Esophagus squamous epithelium (tissue), 4 donors: ENCODE measurements at regions not wholly inside any gene's neighbourhood (a gene's known extent, or its start where the extent isn't known, plus 50 kb on each side); places are given as distances from the start of the nearest gene placed in this dataset.

ENCODE experiments used
- POLR2A ChIP-seq, 4 donors: fragments of 450-650 bp; IDR thresholded peaks; one replicate each; pipeline ENCODE4 v1.6.1; 2017; ENCODE audit warnings: antibody characterized with exemption in 4 of 4, mild to moderate bottlenecking in 4 of 4, moderate library complexity in 3 of 4
- TF ChIP-seq, protein P1 (sequence below), 6 experiments: fragments of 450-650 bp in 4 of 6; fragments of 200-600 bp in 2 of 6; sonication (generic) in 2 of 6; IDR thresholded peaks; one replicate each; pipeline ENCODE4 v1.5.1; 2016 to 2019; ENCODE audit warnings: antibody characterized with exemption in 6 of 6, mild to moderate bottlenecking in 4 of 6, moderate library complexity in 4 of 6

GRCh38 chr4:53734584-53735353, 143.5 kb upstream of the LNX1 start:
- no peak for TF ChIP-seq POLR2A (IDR thresholded peaks at IDR 0.05)
- TF ChIP-seq, protein P1, sequence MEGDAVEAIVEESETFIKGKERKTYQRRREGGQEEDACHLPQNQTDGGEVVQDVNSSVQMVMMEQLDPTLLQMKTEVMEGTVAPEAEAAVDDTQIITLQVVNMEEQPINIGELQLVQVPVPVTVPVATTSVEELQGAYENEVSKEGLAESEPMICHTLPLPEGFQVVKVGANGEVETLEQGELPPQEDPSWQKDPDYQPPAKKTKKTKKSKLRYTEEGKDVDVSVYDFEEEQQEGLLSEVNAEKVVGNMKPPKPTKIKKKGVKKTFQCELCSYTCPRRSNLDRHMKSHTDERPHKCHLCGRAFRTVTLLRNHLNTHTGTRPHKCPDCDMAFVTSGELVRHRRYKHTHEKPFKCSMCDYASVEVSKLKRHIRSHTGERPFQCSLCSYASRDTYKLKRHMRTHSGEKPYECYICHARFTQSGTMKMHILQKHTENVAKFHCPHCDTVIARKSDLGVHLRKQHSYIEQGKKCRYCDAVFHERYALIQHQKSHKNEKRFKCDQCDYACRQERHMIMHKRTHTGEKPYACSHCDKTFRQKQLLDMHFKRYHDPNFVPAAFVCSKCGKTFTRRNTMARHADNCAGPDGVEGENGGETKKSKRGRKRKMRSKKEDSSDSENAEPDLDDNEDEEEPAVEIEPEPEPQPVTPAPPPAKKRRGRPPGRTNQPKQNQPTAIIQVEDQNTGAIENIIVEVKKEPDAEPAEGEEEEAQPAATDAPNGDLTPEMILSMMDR (IDR thresholded peaks at IDR 0.05), result no peak
